Right atrium auricular region (tissue), 2 donors: ENCODE measurements at regions not wholly inside any gene's neighbourhood (a gene's known extent, or its start where the extent isn't known, plus 50 kb on each side); places are given as distances from the start of the nearest gene placed in this dataset.
"Not testable (repeated sequence)": the region's sequence is repeated elsewhere in the genome, so short reads cannot be mapped to it uniquely, and the experiment has no call there.

Source experiments
- DNase-seq: peaks from one replicate; pipeline ENCODE4 v3.0.0-alpha.2; 2019; ENCODE audit warnings: low spot score
- H3K27ac ChIP-seq, 2 donors: fragments of 200-600 bp; sonication (generic); 1 replicate in 1 of 2; 2 replicates in 1 of 2; pipeline ENCODE4 v1.5.1; 2016 to 2019
- H3K27me3 ChIP-seq, 2 donors: fragments of 200-600 bp; sonication (generic); one replicate each; pipeline versions ENCODE4 v1.5.1 to v1.6.0; 2017 to 2019
- H3K36me3 ChIP-seq: fragments of 200-600 bp; sonication (generic); one replicate; pipeline ENCODE4 v1.5.1; 2016
- H3K4me1 ChIP-seq, 2 donors: fragments of 200-600 bp; sonication (generic); one replicate each; pipeline versions ENCODE4 v1.5.1 to v1.6.0; 2017 to 2019
- H3K4me3 ChIP-seq, 2 donors: fragments of 200-600 bp; sonication (generic); 1 replicate in 1 of 2; 2 replicates in 1 of 2; pipeline ENCODE4 v1.5.1; 2017 to 2019; ENCODE audit warnings: mild to moderate bottlenecking in 1 of 2, moderate library complexity in 1 of 2
- H3K9me3 ChIP-seq, 2 donors: fragments of 200-600 bp; sonication (generic); one replicate each; pipeline ENCODE4 v1.5.1; 2019
- CTCF ChIP-seq, 2 donors: fragments of 200-600 bp; sonication (generic); IDR thresholded peaks; one replicate each; pipeline ENCODE4 v1.5.1; 2019; ENCODE audit warnings: antibody characterized with exemption in 2 of 2

- no peak for DNase-seq
- Histone ChIP-seq H3K4me1 (peaks cover 0 to 10% of the 10 kb centered on the region in 2 donors), H3K36me3 (no peaks in the 10 kb centered on the region), H3K27me3 (no peaks in the 10 kb centered on the region), H3K27ac (no peak overlapping the region), H3K9me3 (no peaks in the 10 kb centered on the region), H3K4me3 (no peak overlapping the region)
- no peak for TF ChIP-seq CTCF (IDR thresholded peaks at IDR 0.05)
These were observed 1118.7 kb upstream of the TMEM132C start for GRCh38 chr12:127148318-127148717.

DNA sequence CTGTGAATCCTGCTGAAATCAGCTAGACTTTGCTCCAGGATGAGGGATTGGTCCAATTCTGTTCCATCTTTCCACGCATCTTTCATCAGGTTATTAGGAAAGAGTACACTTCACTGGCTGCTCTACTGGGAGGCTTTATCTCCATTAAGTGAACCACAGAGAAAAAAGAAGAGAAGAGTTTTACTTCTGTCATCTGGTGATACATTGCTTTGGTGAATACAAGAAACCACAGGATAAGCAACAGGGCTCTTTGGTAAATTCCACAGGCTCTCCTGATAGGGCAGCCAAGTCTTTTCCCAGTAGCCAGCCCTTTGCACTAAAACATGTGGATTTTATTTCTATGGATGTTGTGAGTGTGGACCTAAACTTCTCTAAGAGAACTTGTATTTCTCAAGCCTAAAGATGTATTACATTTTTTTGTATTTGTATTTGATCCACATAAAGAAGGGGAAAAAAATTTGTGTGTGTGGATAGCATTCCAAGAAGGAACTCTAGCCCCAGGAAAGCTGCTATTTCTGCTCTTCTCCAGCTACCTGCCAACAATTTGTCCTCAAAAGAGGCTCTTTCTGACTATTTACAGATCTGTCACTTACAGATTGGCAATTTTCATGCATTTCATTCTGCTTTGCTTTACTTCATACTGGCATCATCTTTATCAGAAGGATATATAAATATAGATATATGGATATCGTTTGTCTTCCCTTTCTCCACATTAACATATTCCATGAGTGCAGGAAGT lies 1117.6 kb upstream of the TMEM132C start:
- H3K27me3 ChIP-seq: no peaks in the 10 kb centered on the region
- no peak overlapping the region for H3K27ac ChIP-seq
- no peaks in the 10 kb centered on the region for H3K36me3 ChIP-seq
- H3K4me1 ChIP-seq: peaks cover 0 to 10% of the 10 kb centered on the region in 2 donors
- TF ChIP-seq CTCF (IDR thresholded peaks at IDR 0.05): no peak
- DNase-seq: no peak
- no peaks in the 10 kb centered on the region for H3K9me3 ChIP-seq
- H3K4me3 ChIP-seq: no peak overlapping the region

GRCh38 chr12:127150028-127150427 lies 1116.9 kb upstream of the TMEM132C start:
- no peaks in the 10 kb centered on the region for H3K36me3 ChIP-seq
- no peak overlapping the region for H3K4me3 ChIP-seq
- no peak overlapping the region for H3K27ac ChIP-seq
- DNase-seq: no peak
- no peak for TF ChIP-seq CTCF (IDR thresholded peaks at IDR 0.05)
- H3K9me3 ChIP-seq: no peaks in the 10 kb centered on the region
- peaks cover 0 to 10% of the 10 kb centered on the region in 2 donors for H3K4me1 ChIP-seq
- no peaks in the 10 kb centered on the region for H3K27me3 ChIP-seq

DNA sequence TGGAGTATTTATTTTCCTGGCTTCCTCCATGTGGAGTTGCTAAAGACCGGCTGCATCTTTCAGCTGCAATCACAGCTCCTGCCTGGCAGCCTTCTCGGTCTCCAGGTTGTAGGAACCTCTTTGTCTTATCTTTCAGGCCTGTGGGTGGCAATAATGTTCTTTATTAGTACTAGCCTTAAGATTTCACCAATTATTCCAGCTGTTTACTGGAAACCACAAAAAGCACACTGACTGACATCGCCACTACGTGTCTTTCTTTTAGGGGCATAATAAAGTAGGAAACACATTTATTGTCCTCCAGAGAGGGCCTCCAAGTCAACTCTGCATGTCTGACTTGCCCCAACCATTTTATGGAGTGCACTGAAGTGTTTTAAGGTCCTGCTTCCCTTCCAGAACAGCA lies 1116.5 kb upstream of the TMEM132C start:
- no peak overlapping the region for H3K27ac ChIP-seq
- H3K4me3 ChIP-seq: no peak overlapping the region
- no peaks in the 10 kb centered on the region for H3K9me3 ChIP-seq
- H3K4me1 ChIP-seq: peaks cover 0 to 10% of the 10 kb centered on the region in 2 donors
- no peak for TF ChIP-seq CTCF (IDR thresholded peaks at IDR 0.05)
- no peaks in the 10 kb centered on the region for H3K36me3 ChIP-seq
- H3K27me3 ChIP-seq: no peaks in the 10 kb centered on the region
- no peak for DNase-seq

- no peak for DNase-seq
- no peaks in the 10 kb centered on the region for H3K9me3 ChIP-seq
- no peak overlapping the region for H3K27ac ChIP-seq
- H3K4me3 ChIP-seq: no peak overlapping the region
- H3K4me1 ChIP-seq: peaks cover 0 to 8% of the 10 kb centered on the region in 2 donors
- H3K36me3 ChIP-seq: no peaks in the 10 kb centered on the region
- no peak for TF ChIP-seq CTCF (IDR thresholded peaks at IDR 0.05)
- no peaks in the 10 kb centered on the region for H3K27me3 ChIP-seq
These were observed 1116.0 kb upstream of the TMEM132C start for GRCh38 chr12:127150956-127151355.

DNA sequence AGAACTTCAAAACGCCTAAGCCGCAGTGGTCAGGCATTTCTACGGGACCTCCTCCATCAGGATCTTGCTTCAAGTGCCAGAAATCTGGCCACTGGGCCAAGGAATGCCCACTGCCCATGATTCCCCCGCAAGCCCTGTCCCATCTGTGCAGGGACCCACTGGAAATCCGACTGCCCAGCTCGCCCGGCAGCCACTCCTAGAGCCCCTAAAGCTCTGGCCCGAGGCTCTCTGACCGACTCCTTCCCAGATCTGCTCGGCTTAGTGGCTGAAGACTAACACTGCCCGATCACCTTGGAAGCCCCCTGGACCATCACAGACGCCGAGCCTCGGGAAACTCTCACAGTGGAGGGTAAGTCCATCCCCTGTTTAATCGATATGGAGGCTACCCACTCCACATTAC lies 1113.0 kb upstream of the TMEM132C start:
- no peaks in the 10 kb centered on the region for H3K4me1 ChIP-seq
- DNase-seq: peak; percentile 26
- H3K27me3 ChIP-seq: no peaks in the 10 kb centered on the region
- no peak overlapping the region for H3K27ac ChIP-seq
- no peaks in the 10 kb centered on the region for H3K9me3 ChIP-seq
- TF ChIP-seq CTCF (IDR thresholded peaks at IDR 0.05): no peak
- no peaks in the 10 kb centered on the region for H3K36me3 ChIP-seq
- H3K4me3 ChIP-seq: no peak overlapping the region

- H3K4me3 ChIP-seq, H3K27ac ChIP-seq, H3K36me3 ChIP-seq, H3K9me3 ChIP-seq, H3K4me1 ChIP-seq, DNase-seq, H3K27me3 ChIP-seq: not testable (repeated sequence)
These were observed 1112.1 kb upstream of the TMEM132C start for GRCh38 chr12:127154830-127155229.

DNA sequence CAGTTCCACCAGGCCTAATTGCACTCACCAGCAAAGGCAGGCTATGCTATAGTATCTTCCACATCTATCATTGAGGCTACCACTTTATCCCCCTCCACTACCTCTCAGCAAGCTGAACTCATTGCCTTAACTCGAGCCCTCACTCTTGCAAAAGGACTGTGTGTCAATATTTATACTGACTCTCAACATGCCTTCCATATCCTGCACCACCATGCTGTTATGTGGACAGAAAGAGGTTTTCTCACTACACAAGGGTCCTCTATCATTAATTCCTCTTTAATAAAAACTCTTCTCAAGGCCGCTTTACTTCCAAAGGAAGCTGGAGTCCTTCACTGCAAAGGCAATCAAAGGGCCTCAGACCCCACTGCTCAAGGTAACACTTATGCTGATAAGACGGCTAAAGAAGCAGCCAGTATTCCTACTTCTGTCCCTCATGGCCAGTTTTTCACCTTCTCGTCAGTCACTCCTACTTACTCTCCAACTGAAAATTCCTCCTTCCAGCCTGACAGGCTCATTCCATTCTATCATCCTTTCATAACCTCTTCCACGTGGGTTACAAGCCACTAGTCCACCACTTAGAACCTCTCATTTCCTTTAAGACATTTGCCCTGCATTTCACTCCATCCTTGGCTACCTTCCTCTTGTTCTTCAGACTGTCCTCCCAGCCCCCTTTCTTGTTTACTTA lies 1110.9 kb upstream of the TMEM132C start:
- H3K27me3 ChIP-seq, H3K9me3 ChIP-seq, H3K36me3 ChIP-seq, H3K4me3 ChIP-seq, H3K27ac ChIP-seq, H3K4me1 ChIP-seq, DNase-seq: not testable (repeated sequence)
